GM23338 (cell line): ENCODE measurements at regions not wholly inside any gene's neighbourhood (a gene's known extent, or its start where the extent isn't known, plus 50 kb on each side); places are given as distances from the start of the nearest gene placed in this dataset.

ENCODE experiments used
- CREB1 ChIP-seq: fragments of 250-450 bp; sonication (Bioruptor Pico); IDR thresholded peaks from 2 replicates; pipeline ENCODE4 v1.5.0; 2020; ENCODE audit warnings: low read depth, mild to moderate bottlenecking, moderate library complexity
- CTCF ChIP-seq, 2 experiments: fragments of 200-600 bp in 1 of 2; sonication (generic) in 1 of 2; conservative IDR thresholded peaks; 2 replicates each; pipeline versions ENCODE4 v1.5.1 to v1.6.1; 2016 to 2017; ENCODE audit warnings: antibody characterized with exemption in 2 of 2, low read depth in 2 of 2, mild to moderate bottlenecking in 2 of 2, moderate library complexity in 1 of 2
- ETS1 ChIP-seq: IDR thresholded peaks from 2 replicates; pipeline ENCODE4 v1.6.1; 2016; ENCODE audit warnings: antibody characterized with exemption
- EZH2 ChIP-seq: fragments of 200-600 bp; sonication (generic); IDR thresholded peaks from one replicate; pipeline ENCODE4 v1.8.0; 2017; ENCODE audit warnings: antibody characterized with exemption, mild to moderate bottlenecking, low read depth; ENCODE audit not compliant: unreplicated experiment
- EZH2phosphoT487 ChIP-seq: fragments of 200-600 bp; sonication (generic); IDR thresholded peaks from one replicate; pipeline ENCODE4 v1.8.1; 2018; ENCODE audit warnings: antibody characterized with exemption; ENCODE audit not compliant: unreplicated experiment
- JUNB ChIP-seq: IDR thresholded peaks from one replicate; pipeline ENCODE4 v1.6.1; 2016; ENCODE audit warnings: antibody characterized with exemption; ENCODE audit not compliant: unreplicated experiment
- POLR2AphosphoS5 ChIP-seq: IDR thresholded peaks from 2 replicates; pipeline ENCODE4 v1.6.1; 2016; ENCODE audit warnings: antibody characterized with exemption, low read depth
- REST ChIP-seq: IDR thresholded peaks from one replicate; pipeline ENCODE4 v1.6.1; 2018; ENCODE audit warnings: antibody characterized with exemption; ENCODE audit not compliant: unreplicated experiment
- STAT1 ChIP-seq: IDR thresholded peaks from one replicate; pipeline ENCODE4 v1.6.1; 2016; ENCODE audit warnings: antibody characterized with exemption; ENCODE audit not compliant: unreplicated experiment
- ZNF114 ChIP-seq: fragments of 250-450 bp; sonication (Bioruptor Pico); IDR thresholded peaks from 2 replicates; pipeline ENCODE4 v1.5.0; 2020; ENCODE audit warnings: mild to moderate bottlenecking, moderate library complexity
- TF ChIP-seq, protein P1 (sequence below): fragments of 250-450 bp; sonication (Bioruptor Pico); IDR thresholded peaks from 2 replicates; pipeline ENCODE4 v1.5.0; 2020; ENCODE audit warnings: mild to moderate bottlenecking, moderate library complexity

GRCh38 chr10:43905512-43906236 is 257.0 kb upstream of the ZNF32 start:
- TF ChIP-seq CTCF (conservative IDR thresholded peaks at IDR 0.05; ENCODE audit: low read depth in 2 of 2) (no peak), POLR2AphosphoS5 (no peak), EZH2 (no peak), EZH2phosphoT487 (no peak), ZNF114 (CRISPR knock-in tag) (no peak), REST (no peak), CREB1 (CRISPR knock-in tag) (no peak), STAT1 (no peak), JUNB (no peak), ETS1 (no peak)
- TF ChIP-seq, protein P1, sequence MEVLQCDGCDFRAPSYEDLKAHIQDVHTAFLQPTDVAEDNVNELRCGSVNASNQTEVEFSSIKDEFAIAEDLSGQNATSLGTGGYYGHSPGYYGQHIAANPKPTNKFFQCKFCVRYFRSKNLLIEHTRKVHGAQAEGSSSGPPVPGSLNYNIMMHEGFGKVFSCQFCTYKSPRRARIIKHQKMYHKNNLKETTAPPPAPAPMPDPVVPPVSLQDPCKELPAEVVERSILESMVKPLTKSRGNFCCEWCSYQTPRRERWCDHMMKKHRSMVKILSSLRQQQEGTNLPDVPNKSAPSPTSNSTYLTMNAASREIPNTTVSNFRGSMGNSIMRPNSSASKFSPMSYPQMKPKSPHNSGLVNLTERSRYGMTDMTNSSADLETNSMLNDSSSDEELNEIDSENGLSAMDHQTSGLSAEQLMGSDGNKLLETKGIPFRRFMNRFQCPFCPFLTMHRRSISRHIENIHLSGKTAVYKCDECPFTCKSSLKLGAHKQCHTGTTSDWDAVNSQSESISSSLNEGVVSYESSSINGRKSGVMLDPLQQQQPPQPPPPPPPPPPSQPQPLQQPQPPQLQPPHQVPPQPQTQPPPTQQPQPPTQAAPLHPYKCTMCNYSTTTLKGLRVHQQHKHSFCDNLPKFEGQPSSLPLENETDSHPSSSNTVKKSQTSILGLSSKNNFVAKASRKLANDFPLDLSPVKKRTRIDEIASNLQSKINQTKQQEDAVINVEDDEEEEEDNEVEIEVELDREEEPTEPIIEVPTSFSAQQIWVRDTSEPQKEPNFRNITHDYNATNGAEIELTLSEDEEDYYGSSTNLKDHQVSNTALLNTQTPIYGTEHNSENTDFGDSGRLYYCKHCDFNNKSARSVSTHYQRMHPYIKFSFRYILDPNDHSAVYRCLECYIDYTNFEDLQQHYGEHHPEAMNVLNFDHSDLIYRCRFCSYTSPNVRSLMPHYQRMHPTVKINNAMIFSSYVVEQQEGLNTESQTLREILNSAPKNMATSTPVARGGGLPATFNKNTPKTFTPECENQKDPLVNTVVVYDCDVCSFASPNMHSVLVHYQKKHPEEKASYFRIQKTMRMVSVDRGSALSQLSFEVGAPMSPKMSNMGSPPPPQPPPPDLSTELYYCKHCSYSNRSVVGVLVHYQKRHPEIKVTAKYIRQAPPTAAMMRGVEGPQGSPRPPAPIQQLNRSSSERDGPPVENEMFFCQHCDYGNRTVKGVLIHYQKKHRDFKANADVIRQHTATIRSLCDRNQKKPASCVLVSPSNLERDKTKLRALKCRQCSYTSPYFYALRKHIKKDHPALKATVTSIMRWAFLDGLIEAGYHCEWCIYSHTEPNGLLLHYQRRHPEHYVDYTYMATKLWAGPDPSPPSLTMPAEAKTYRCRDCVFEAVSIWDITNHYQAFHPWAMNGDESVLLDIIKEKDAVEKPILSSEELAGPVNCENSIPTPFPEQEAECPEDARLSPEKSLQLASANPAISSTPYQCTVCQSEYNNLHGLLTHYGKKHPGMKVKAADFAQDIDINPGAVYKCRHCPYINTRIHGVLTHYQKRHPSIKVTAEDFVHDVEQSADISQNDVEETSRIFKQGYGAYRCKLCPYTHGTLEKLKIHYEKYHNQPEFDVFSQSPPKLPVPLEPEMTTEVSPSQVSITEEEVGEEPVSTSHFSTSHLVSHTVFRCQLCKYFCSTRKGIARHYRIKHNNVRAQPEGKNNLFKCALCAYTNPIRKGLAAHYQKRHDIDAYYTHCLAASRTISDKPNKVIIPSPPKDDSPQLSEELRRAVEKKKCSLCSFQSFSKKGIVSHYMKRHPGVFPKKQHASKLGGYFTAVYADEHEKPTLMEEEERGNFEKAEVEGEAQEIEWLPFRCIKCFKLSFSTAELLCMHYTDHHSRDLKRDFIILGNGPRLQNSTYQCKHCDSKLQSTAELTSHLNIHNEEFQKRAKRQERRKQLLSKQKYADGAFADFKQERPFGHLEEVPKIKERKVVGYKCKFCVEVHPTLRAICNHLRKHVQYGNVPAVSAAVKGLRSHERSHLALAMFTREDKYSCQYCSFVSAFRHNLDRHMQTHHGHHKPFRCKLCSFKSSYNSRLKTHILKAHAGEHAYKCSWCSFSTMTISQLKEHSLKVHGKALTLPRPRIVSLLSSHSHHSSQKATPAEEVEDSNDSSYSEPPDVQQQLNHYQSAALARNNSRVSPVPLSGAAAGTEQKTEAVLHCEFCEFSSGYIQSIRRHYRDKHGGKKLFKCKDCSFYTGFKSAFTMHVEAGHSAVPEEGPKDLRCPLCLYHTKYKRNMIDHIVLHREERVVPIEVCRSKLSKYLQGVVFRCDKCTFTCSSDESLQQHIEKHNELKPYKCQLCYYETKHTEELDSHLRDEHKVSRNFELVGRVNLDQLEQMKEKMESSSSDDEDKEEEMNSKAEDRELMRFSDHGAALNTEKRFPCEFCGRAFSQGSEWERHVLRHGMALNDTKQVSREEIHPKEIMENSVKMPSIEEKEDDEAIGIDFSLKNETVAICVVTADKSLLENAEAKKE, result no peak
